Kidney (tissue), 13 donors: ENCODE measurements at regions not wholly inside any gene's neighbourhood (a gene's known extent, or its start where the extent isn't known, plus 50 kb on each side); places are given as distances from the start of the nearest gene placed in this dataset.

Experiments
- DNase-seq, 5 donors: peaks; one replicate each; pipeline ENCODE4 v3.0.0-alpha.2; 2013 to 2020
- FAIRE-seq: peaks from 2 replicates; lab custom pipeline; 2012; peaks lifted over from hg19 to GRCh38; lab: Jason Lieb, UNC
- H3K27ac ChIP-seq, 2 donors: one replicate each; pipeline ENCODE4 v1.7.0; 2013; ENCODE audit warnings: low read depth in 2 of 2, low read length in 2 of 2, inconsistent platforms in 1 of 2
- H3K27me3 ChIP-seq: one replicate; pipeline ENCODE4 v1.7.1; 2013; ENCODE audit warnings: low read length, inconsistent platforms; ENCODE audit not compliant: control insufficient read depth, insufficient read depth
- H3K36me3 ChIP-seq, 3 donors: one replicate each; pipeline versions ENCODE4 v1.7.0 to v1.7.1; 2013; ENCODE audit warnings: low read length in 3 of 3, control low read depth in 1 of 3, inconsistent platforms in 1 of 3; ENCODE audit not compliant: insufficient read depth in 3 of 3, control insufficient read depth in 2 of 3
- H3K4me1 ChIP-seq, 3 donors: one replicate each; pipeline versions ENCODE4 v1.7.0 to v1.7.1; 2013; ENCODE audit warnings: low read length in 3 of 3, inconsistent platforms in 1 of 3, low read depth in 1 of 3; ENCODE audit not compliant: control insufficient read depth in 2 of 3, insufficient read depth in 2 of 3
- H3K4me3 ChIP-seq, 3 donors: one replicate each; pipeline versions ENCODE4 v1.7.0 to v1.8.1; 2013; ENCODE audit warnings: low read length in 3 of 3, control low read depth in 1 of 3, inconsistent platforms in 1 of 3
- H3K9ac ChIP-seq, 3 donors: one replicate each; pipeline versions ENCODE4 v1.7.0 to v1.7.1; 2013; ENCODE audit warnings: low read length in 3 of 3, control low read depth in 1 of 3, inconsistent platforms in 1 of 3
- H3K9me3 ChIP-seq, 3 donors: one replicate each; pipeline versions ENCODE4 v1.7.0 to v1.7.1; 2013; ENCODE audit warnings: low read length in 3 of 3, control low read depth in 1 of 3, inconsistent platforms in 1 of 3; ENCODE audit not compliant: control insufficient read depth in 2 of 3, insufficient read depth in 1 of 3
- intact Hi-C: fragments of 100-400 bp; cut with DNase I; formaldehyde crosslinking; loops from one replicate; pipeline ENCODE4 v1.11.1; 2022
- TF ChIP-seq, protein P1 (sequence below): IDR thresholded peaks from 3 replicates; pipeline ENCODE4 v1.5.1; 2012; ENCODE audit warnings: mild to moderate bottlenecking, moderate library complexity, borderline replicate concordance; ENCODE audit not compliant: insufficient read depth; ENCODE audit errors: extremely low read depth
- donor health status: control.
- donor health status: control.
- donor health status: control.
- donor health status: control.
- donor health status: control.
- donor health status: DM: yes; HTN: yes; CAD: no.
- donor health status: Normal renal cell carcinoma (clear cell type).

DNA sequence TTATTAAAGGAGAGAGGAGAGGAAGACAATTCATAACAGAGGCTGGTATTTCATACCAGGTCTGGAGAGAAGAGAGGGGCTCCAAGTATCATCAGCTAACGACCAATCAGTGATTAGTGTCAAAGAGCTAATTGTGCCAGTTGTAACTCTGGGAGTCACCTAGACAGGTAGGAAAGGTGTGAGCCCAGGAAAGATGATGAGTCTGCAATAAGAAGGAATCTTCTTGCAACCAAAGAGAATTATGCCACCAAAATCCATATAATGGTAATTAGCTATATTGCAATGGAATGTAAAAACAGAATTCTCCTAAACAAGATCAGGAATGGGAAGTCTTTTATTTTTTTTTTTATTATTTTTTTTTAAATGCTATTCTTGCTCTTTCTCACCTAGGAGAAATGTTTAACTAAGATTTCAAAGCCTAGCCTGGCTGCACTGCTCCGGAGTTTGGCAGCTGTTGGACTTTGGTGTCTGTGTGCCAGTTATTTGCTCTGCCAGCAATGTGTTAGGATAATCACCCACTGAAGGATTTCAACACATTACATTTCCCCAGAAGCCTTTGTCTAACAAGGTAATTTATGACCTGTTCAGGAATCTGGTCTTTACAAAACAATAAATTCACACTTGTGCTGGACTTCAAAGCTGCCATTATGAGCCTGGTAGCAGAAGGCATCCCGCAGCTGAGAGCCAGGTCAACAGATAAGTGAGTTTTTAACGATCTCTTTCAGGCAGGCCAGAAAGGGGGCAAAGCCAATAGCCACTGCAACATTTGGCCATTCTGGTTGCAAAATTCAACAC is 89.4 kb downstream of the FOXB1 start:
- no peaks in the 10 kb centered on the region for H3K27me3 ChIP-seq
- no peak overlapping the region for H3K27ac ChIP-seq
- no peak overlapping the region for H3K4me3 ChIP-seq
- H3K4me1 ChIP-seq: peaks cover 0 to 5% (median 0%) of the 10 kb centered on the region in 3 donors
- no peak for FAIRE-seq
- no peaks in the 10 kb centered on the region for H3K36me3 ChIP-seq
- intact Hi-C loops: no loop called here
- H3K9me3 ChIP-seq: peaks cover 0 to 3% (median 0%) of the 10 kb centered on the region in 3 donors
- peak in 3 of 5 donors; percentile 51 to 79 (median 71) for DNase-seq
- H3K9ac ChIP-seq: no peak overlapping the region
- TF ChIP-seq, protein P1, sequence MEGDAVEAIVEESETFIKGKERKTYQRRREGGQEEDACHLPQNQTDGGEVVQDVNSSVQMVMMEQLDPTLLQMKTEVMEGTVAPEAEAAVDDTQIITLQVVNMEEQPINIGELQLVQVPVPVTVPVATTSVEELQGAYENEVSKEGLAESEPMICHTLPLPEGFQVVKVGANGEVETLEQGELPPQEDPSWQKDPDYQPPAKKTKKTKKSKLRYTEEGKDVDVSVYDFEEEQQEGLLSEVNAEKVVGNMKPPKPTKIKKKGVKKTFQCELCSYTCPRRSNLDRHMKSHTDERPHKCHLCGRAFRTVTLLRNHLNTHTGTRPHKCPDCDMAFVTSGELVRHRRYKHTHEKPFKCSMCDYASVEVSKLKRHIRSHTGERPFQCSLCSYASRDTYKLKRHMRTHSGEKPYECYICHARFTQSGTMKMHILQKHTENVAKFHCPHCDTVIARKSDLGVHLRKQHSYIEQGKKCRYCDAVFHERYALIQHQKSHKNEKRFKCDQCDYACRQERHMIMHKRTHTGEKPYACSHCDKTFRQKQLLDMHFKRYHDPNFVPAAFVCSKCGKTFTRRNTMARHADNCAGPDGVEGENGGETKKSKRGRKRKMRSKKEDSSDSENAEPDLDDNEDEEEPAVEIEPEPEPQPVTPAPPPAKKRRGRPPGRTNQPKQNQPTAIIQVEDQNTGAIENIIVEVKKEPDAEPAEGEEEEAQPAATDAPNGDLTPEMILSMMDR: no peak

DNA sequence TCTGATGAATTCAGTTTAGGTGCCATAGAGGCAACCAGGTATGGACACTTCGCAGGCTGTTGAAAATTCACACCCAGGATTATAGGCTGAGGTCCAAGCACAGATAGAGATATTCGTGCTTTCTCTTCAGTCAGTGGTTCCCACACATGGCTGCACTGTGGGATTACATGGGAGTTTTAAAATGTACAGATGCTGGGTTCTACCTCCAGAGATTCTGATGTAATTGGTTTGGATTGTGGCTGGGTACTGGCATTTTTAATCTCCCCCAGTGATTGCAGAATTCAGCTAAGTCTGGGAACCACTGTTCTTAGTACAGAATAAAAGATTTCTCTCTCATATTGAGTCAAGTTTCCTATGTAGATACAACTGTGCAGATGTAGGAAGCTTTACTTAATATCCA is 91.6 kb downstream of the FOXB1 start:
- H3K27me3 ChIP-seq: no peaks in the 10 kb centered on the region
- DNase-seq (no peak), FAIRE-seq (no peak)
- H3K4me3 ChIP-seq: no peak overlapping the region
- no peak overlapping the region for H3K9ac ChIP-seq
- H3K4me1 ChIP-seq: peaks cover 0 to 5% (median 0%) of the 10 kb centered on the region in 3 donors
- intact Hi-C loops: no loop called here
- H3K27ac ChIP-seq: no peak overlapping the region
- H3K9me3 ChIP-seq: peaks cover 0 to 3% (median 0%) of the 10 kb centered on the region in 3 donors
- no peaks in the 10 kb centered on the region for H3K36me3 ChIP-seq
- TF ChIP-seq, protein P1: no peak

DNA sequence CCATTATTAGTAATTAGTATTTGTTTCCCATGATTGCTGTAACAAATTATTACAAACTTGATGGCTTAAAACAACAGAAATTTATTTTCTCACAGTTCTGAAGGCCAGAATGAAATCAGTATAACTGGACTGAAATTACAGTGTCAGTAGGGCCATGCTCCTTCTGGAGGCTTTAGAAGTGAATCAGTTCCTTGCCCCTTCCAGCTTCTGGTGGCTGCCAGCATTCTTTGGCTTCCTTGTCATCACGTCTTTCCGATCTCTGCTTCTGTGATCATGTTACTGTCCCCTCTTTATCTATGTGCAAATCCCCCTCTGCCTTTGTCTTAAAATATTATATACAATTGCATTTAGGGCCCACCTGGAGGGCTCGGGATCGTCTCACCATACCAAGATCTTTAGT is 92.0 kb downstream of the FOXB1 start:
- TF ChIP-seq, protein P1: no peak
- FAIRE-seq: no peak
- peaks cover 0 to 3% (median 0%) of the 10 kb centered on the region in 3 donors for H3K9me3 ChIP-seq
- peaks cover 0 to 10% (median 0%) of the 10 kb centered on the region in 3 donors for H3K4me1 ChIP-seq
- no peaks in the 10 kb centered on the region for H3K27me3 ChIP-seq
- H3K4me3 ChIP-seq: no peak overlapping the region
- no peak for DNase-seq
- intact Hi-C loops: no loop called here
- no peaks in the 10 kb centered on the region for H3K36me3 ChIP-seq
- no peak overlapping the region for H3K27ac ChIP-seq
- no peak overlapping the region for H3K9ac ChIP-seq
